A673 (cell line): ENCODE measurements at regions not wholly inside any gene's neighbourhood (a gene's known extent, or its start where the extent isn't known, plus 50 kb on each side); places are given as distances from the start of the nearest gene placed in this dataset.
"Not testable (repeated sequence)": the region's sequence is repeated elsewhere in the genome, so short reads cannot be mapped to it uniquely, and the experiment has no call there.

Experiments used
- EZH2 ChIP-seq: fragments of 200-600 bp; sonication (generic); IDR thresholded peaks from 2 replicates; pipeline ENCODE4 v1.6.1; 2017; ENCODE audit warnings: borderline replicate concordance, low read depth, mild to moderate bottlenecking, mixed read lengths, antibody characterized with exemption, low read length; ENCODE audit not compliant: poor library complexity, severe bottlenecking
- TF ChIP-seq, protein P1 (sequence below): fragments of 300-800, 200-600 bp; sonication (generic); conservative IDR thresholded peaks from 2 replicates; pipeline ENCODE4 v1.5.1; 2017; ENCODE audit warnings: low read depth, mild to moderate bottlenecking, antibody characterized with exemption, low read length, moderate library complexity, mixed read lengths

DNA sequence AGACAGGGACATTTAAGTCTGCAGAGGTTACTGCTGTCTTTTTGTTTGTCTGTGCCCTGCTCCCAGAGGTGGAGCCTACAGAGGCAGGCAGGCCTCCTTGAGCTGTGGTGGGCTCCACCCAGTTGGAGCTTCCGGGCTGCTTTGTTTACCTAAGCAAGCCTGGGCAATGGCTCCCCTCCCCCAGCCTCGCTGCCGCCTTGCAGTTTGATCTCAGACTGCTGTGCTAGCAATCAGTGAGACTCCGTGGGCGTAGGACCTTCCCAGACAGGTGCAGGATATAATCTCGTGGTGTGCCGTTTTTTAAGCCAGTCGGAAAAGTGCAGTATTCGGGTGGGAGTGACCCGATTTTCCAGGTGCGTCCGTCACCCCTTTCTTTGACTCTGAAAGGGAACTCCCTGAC, 248.9 kb upstream of the WSB1 start:
- TF ChIP-seq, protein P1, sequence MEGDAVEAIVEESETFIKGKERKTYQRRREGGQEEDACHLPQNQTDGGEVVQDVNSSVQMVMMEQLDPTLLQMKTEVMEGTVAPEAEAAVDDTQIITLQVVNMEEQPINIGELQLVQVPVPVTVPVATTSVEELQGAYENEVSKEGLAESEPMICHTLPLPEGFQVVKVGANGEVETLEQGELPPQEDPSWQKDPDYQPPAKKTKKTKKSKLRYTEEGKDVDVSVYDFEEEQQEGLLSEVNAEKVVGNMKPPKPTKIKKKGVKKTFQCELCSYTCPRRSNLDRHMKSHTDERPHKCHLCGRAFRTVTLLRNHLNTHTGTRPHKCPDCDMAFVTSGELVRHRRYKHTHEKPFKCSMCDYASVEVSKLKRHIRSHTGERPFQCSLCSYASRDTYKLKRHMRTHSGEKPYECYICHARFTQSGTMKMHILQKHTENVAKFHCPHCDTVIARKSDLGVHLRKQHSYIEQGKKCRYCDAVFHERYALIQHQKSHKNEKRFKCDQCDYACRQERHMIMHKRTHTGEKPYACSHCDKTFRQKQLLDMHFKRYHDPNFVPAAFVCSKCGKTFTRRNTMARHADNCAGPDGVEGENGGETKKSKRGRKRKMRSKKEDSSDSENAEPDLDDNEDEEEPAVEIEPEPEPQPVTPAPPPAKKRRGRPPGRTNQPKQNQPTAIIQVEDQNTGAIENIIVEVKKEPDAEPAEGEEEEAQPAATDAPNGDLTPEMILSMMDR = not testable (repeated sequence)
- TF ChIP-seq EZH2 = not testable (repeated sequence)
